GM13976 (cell line): ENCODE measurements at regions not wholly inside any gene's neighbourhood (a gene's known extent, or its start where the extent isn't known, plus 50 kb on each side); places are given as distances from the start of the nearest gene placed in this dataset.

Source experiments
- DNase-seq: peaks from one replicate; pipeline ENCODE4 v3.0.0; 2012; ENCODE audit warnings: low spot score
- in situ Hi-C: fragments of 300-500 bp; cut with MboI; formaldehyde crosslinking; loops from one replicate; pipeline ENCODE4 v1.12.0; 2022; ENCODE audit warnings: low sequenced_read_pairs, mixed read lengths, inconsistent platforms; ENCODE audit not compliant: unreplicated experiment
- TF ChIP-seq, protein P1 (sequence below): IDR thresholded peaks from 2 replicates; pipeline ENCODE4 v1.5.1; 2012; ENCODE audit warnings: borderline replicate concordance, mild to moderate bottlenecking; ENCODE audit not compliant: insufficient read depth; ENCODE audit errors: extremely low read depth, missing control alignments, control extremely low read depth

GRCh38 chr4:4729206-4729605, 130.3 kb upstream of the MSX1 start:
- in situ Hi-C loops, result no loop called here
- DNase-seq, result no peak
- TF ChIP-seq, protein P1, sequence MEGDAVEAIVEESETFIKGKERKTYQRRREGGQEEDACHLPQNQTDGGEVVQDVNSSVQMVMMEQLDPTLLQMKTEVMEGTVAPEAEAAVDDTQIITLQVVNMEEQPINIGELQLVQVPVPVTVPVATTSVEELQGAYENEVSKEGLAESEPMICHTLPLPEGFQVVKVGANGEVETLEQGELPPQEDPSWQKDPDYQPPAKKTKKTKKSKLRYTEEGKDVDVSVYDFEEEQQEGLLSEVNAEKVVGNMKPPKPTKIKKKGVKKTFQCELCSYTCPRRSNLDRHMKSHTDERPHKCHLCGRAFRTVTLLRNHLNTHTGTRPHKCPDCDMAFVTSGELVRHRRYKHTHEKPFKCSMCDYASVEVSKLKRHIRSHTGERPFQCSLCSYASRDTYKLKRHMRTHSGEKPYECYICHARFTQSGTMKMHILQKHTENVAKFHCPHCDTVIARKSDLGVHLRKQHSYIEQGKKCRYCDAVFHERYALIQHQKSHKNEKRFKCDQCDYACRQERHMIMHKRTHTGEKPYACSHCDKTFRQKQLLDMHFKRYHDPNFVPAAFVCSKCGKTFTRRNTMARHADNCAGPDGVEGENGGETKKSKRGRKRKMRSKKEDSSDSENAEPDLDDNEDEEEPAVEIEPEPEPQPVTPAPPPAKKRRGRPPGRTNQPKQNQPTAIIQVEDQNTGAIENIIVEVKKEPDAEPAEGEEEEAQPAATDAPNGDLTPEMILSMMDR, result no peak

- no peak for DNase-seq
- TF ChIP-seq, protein P1, result no peak
- in situ Hi-C loops, result no loop called here
Observed at GRCh38 chr4:4727536-4727935, 131.9 kb upstream of the MSX1 start.

- DNase-seq, result no peak
- TF ChIP-seq, protein P1, result no peak
- in situ Hi-C loops, result no loop called here
Observed at GRCh38 chr4:4726051-4726450, 133.4 kb upstream of the MSX1 start.

GRCh38 chr4:4724321-4724720, 135.1 kb upstream of the MSX1 start:
- DNase-seq, result no peak
- in situ Hi-C loops, result no loop called here
- TF ChIP-seq, protein P1, result no peak

DNA sequence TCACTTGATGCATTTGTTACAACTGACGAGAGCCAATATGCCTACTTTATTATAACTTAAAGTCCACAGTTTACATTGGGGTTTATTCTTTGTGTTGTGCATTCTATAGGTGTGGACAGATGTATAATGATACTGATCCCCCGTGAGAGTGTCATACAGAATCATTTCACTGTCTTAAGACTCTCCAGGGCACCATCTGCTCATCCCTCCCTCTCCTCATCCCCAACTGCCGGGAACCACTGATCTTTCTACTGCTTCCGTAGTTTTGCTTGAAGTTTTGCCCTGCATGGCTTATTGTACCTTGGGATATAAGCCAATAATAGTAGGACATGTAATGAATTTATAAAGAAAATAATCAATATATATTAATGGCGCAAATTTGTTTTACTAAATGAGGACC, 137.8 kb upstream of the MSX1 start:
- in situ Hi-C loops, result no loop called here
- TF ChIP-seq, protein P1, result no peak
- no peak for DNase-seq

- in situ Hi-C loops, result no loop called here
- no peak for DNase-seq
- TF ChIP-seq, protein P1, result no peak
Observed at GRCh38 chr4:4720646-4721045, 138.8 kb upstream of the MSX1 start.

DNA sequence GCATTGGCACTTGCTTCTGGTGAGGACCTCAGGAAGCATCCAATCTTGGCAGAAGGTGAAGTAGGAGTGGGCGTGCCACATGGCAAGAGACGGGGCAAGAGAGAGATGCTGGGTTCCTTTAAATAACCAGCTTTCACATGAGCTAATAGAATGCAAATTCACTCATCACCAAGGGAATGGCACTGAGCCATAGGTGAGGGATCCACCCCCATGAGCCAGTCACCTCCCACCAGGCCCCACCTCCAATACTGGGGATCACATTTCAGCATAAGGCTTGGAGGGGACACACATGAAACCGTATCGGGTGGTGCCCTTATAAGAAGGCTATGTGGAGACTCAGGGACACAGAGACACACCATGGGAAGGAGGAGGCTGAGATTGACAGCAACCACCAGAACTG, 140.0 kb upstream of the MSX1 start:
- DNase-seq, result no peak
- TF ChIP-seq, protein P1, result no peak
- in situ Hi-C loops, result no loop called here
